ENCODE measurements at regions not wholly inside any gene's neighbourhood (a gene's known extent, or its start where the extent isn't known, plus 50 kb on each side); places are given as distances from the start of the nearest gene placed in this dataset.
A peak's percentile ranks its signal among the peaks of the same experiment; 100 is the strongest.

DNA sequence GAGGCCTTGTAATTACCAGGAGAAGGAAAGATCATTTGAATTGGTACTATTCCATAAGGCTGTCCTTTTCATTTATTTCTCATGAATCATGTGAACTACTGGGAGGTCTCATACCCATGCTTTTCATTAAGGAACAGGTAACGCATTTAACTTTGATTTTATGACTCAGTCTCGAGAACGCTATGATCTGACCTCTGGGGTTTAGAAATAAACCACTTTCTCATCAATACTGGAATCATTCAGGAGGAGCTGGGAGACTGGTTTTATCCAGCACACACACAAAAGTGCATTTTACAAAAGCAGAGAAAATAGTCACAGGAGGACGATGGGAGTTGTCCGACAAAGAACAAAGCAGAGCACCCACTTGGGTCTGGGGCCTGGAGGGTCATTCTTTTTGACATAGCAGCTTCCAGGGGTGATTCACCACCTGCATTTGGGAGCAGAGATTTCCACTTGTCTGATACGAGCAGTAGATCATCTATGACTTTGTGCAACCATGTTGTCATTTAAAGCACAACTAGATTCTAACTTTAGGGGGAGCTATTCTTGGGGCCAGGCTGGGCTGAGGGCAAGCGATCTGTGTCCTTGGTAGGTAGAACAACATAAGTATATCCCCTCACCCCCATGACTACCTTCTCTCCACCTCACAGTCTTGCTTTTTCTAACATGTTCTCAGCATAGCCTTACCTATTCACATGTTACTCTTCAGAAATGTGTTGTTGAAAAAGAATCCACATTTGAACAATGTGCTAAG lies 95.9 kb upstream of the SCG2 start:
- H4K5ac ChIP-seq (ENCODE audit: insufficient read length, low read depth, low read length), result no peak overlapping the region
- no peak overlapping the region for H3T11ph ChIP-seq (ENCODE audit: low read length)
- no peak for DNase-seq
- H2BK5ac ChIP-seq (ENCODE audit: insufficient read length, low read length), result no peak overlapping the region
- no peak overlapping the region for H2BK20ac ChIP-seq (ENCODE audit: low read depth, low read length, poor library complexity, severe bottlenecking)
- no peak overlapping the region for H3K4ac ChIP-seq (ENCODE audit: low read depth, low read length)
- no peak overlapping the region for H2BK15ac ChIP-seq (ENCODE audit: low read depth, low read length)
- H3K14ac ChIP-seq (ENCODE audit: insufficient read depth, low read length), result no peak overlapping the region
- no peak overlapping the region for H3K4me2 ChIP-seq (ENCODE audit: insufficient read depth, insufficient read length, low read length)
- no peaks in the 10 kb centered on the region for H3K4me1 ChIP-seq (ENCODE audit: insufficient read depth, low read length)
- H3K23me2 ChIP-seq (ENCODE audit: insufficient read length, low read depth, low read length, poor library complexity, severe bottlenecking), result no peaks in the 10 kb centered on the region
- H3K79me1 ChIP-seq (ENCODE audit: insufficient read depth, low read depth, low read length, poor library complexity, severe bottlenecking), result no peaks in the 10 kb centered on the region
- H4K20me1 ChIP-seq (ENCODE audit: control insufficient read depth, insufficient read depth, insufficient read length), result peaks cover 3% of the 10 kb centered on the region
- Mint-ChIP-seq H3K9me3 (no peaks in the 10 kb centered on the region), H3K4me3 (no peak overlapping the region), H3K36me3 (ENCODE audit: insufficient read depth in 1 of 3, low read depth in 3 of 3) (peaks cover 0 to 28% (median 10%) of the 10 kb centered on the region in 3 experiments; a peak in 4 of 7 replicates), H3K27me3 (ENCODE audit: low read depth) (no peaks in the 10 kb centered on the region), H3K27ac (no peak overlapping the region; a peak in 1 of 7 replicates), H3K4me1 (peaks cover 0 to 14% of the 10 kb centered on the region in 2 experiments; a peak in 2 of 4 replicates)
- no CpG with 5 or more reads among the region's 7 CpGs for WGBS (ENCODE audit: extremely low coverage, insufficient read length, low lambda C conversion rate)
- no peak overlapping the region for H2BK12ac ChIP-seq (ENCODE audit: insufficient read length, low read depth, low read length)
- H3K79me2 ChIP-seq (ENCODE audit: insufficient read depth, low read length), result no peaks in the 10 kb centered on the region
- H2BK120ac ChIP-seq (ENCODE audit: low read depth, low read length, poor library complexity, severe bottlenecking), result no peak overlapping the region
- no peak overlapping the region for H4K91ac ChIP-seq (ENCODE audit: insufficient read length, low read depth, low read length)
- H3K9me3 ChIP-seq (ENCODE audit: control insufficient read depth, low read depth, low read length), result no peaks in the 10 kb centered on the region
- TF ChIP-seq, protein P1, sequence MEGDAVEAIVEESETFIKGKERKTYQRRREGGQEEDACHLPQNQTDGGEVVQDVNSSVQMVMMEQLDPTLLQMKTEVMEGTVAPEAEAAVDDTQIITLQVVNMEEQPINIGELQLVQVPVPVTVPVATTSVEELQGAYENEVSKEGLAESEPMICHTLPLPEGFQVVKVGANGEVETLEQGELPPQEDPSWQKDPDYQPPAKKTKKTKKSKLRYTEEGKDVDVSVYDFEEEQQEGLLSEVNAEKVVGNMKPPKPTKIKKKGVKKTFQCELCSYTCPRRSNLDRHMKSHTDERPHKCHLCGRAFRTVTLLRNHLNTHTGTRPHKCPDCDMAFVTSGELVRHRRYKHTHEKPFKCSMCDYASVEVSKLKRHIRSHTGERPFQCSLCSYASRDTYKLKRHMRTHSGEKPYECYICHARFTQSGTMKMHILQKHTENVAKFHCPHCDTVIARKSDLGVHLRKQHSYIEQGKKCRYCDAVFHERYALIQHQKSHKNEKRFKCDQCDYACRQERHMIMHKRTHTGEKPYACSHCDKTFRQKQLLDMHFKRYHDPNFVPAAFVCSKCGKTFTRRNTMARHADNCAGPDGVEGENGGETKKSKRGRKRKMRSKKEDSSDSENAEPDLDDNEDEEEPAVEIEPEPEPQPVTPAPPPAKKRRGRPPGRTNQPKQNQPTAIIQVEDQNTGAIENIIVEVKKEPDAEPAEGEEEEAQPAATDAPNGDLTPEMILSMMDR (conservative IDR thresholded peaks at IDR 0.05), result peak; percentile 35; the same call in 1 of the 3 replicates
- no peaks in the 10 kb centered on the region for H3K27me3 ChIP-seq (ENCODE audit: insufficient read depth, low read length)
- no peak overlapping the region for H3K9ac ChIP-seq (ENCODE audit: extremely low read depth, insufficient read length, low read length)
- no peak overlapping the region for H3K56ac ChIP-seq (ENCODE audit: insufficient read length, low read depth, low read length)
- no peak overlapping the region for H3K18ac ChIP-seq (ENCODE audit: insufficient read length, low read depth, low read length)
- H2AK5ac ChIP-seq (ENCODE audit: insufficient read length, low read length), result no peak overlapping the region
- no peak overlapping the region for H3K23ac ChIP-seq (ENCODE audit: insufficient read length, low read depth, low read length)
- H4K8ac ChIP-seq (replicated peaks; ENCODE audit: insufficient read length, low read depth, low read length), result no peak overlapping the region
- no peak overlapping the region for H2AFZ ChIP-seq (ENCODE audit: low read length)
- H3K27ac ChIP-seq (ENCODE audit: insufficient read length, low read depth, low read length), result no peak overlapping the region

All from H9 (cell line).